Calu3 (cell line): ENCODE measurements at regions not wholly inside any gene's neighbourhood (a gene's known extent, or its start where the extent isn't known, plus 50 kb on each side); places are given as distances from the start of the nearest gene placed in this dataset.

Source experiments
- BruUV-seq: library from RNA; stranded (reverse); fragments of 400-500 nt; replicated peaks from 2 replicates; lab custom pipeline; 2021; lab: Mats Ljungman, UMichigan
- CTCF ChIA-PET: fragments of 300-600 bp; sonication (Branson Sonifier 250); formaldehyde crosslinking; loops from one replicate; lab custom pipeline; 2022; ENCODE audit warnings: antibody characterized with exemption; lab: Charles Lee
- DNase-seq: peaks from one replicate; pipeline ENCODE4 v3.0.0; 2022
- H3K27ac Mint-ChIP-seq: one replicate; pipeline ENCODE4 v1.8.0; 2022; ENCODE audit warnings: mixed read lengths; ENCODE audit not compliant: unreplicated experiment
- H3K27me3 Mint-ChIP-seq: one replicate; pipeline ENCODE4 v1.8.0; 2022; ENCODE audit warnings: mixed read lengths; ENCODE audit not compliant: unreplicated experiment
- H3K36me3 Mint-ChIP-seq: one replicate; pipeline ENCODE4 v1.8.0; 2022; ENCODE audit warnings: mild to moderate bottlenecking, moderate library complexity, mixed read lengths; ENCODE audit not compliant: insufficient read depth, unreplicated experiment
- H3K4me1 Mint-ChIP-seq: one replicate; pipeline ENCODE4 v1.8.0; 2022; ENCODE audit warnings: mild to moderate bottlenecking, low read depth, mixed read lengths; ENCODE audit not compliant: unreplicated experiment
- H3K4me3 Mint-ChIP-seq: one replicate; pipeline ENCODE4 v1.8.0; 2022; ENCODE audit warnings: mild to moderate bottlenecking, low read depth, moderate library complexity, mixed read lengths; ENCODE audit not compliant: unreplicated experiment
- H3K9me3 Mint-ChIP-seq: one replicate; pipeline ENCODE4 v1.8.0; 2022; ENCODE audit warnings: low read depth, mixed read lengths; ENCODE audit not compliant: unreplicated experiment
- intact Hi-C: fragments of 100-400 bp; cut with micrococcal nuclease; formaldehyde crosslinking; loops from one replicate; pipeline ENCODE4 v1.10.0; 2022; ENCODE audit not compliant: unreplicated experiment
- TF ChIP-seq, protein P1 (sequence below): fragments of 200-600 bp; IDR thresholded peaks from one replicate; pipeline ENCODE4 v1.8.0; 2022; ENCODE audit warnings: antibody characterized with exemption; ENCODE audit not compliant: unreplicated experiment

DNA sequence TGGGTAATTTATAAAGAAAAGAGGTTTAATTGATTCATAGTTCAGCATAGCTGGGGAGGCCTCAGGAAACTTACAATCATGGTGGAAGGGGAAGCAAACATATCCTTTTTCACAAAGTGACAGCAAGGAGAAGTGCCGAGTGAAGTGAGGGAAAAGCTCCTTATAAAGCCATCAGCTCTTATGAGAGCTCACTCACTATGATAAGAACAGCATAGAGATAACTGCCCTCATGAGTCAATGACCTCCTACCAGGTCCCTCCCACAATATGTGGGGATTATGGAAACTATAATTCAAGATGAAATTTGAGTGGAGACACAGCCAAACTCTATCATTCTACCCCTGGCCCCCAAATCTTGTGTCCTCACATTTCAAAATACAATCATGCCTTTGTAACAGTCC, 115.8 kb upstream of the LAMA2 start:
- intact Hi-C loops, result no loop called here
- Mint-ChIP-seq H3K4me3 (no peak overlapping the region), H3K36me3 (no peaks in the 10 kb centered on the region), H3K27me3 (peaks cover 29% of the 10 kb centered on the region), H3K4me1 (no peaks in the 10 kb centered on the region), H3K27ac (no peak overlapping the region), H3K9me3 (peaks cover 3% of the 10 kb centered on the region)
- CTCF ChIA-PET, result no interaction called here
- no TSS peak for BruUV-seq
- TF ChIP-seq, protein P1, sequence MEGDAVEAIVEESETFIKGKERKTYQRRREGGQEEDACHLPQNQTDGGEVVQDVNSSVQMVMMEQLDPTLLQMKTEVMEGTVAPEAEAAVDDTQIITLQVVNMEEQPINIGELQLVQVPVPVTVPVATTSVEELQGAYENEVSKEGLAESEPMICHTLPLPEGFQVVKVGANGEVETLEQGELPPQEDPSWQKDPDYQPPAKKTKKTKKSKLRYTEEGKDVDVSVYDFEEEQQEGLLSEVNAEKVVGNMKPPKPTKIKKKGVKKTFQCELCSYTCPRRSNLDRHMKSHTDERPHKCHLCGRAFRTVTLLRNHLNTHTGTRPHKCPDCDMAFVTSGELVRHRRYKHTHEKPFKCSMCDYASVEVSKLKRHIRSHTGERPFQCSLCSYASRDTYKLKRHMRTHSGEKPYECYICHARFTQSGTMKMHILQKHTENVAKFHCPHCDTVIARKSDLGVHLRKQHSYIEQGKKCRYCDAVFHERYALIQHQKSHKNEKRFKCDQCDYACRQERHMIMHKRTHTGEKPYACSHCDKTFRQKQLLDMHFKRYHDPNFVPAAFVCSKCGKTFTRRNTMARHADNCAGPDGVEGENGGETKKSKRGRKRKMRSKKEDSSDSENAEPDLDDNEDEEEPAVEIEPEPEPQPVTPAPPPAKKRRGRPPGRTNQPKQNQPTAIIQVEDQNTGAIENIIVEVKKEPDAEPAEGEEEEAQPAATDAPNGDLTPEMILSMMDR, result no peak
- no peak for DNase-seq

DNA sequence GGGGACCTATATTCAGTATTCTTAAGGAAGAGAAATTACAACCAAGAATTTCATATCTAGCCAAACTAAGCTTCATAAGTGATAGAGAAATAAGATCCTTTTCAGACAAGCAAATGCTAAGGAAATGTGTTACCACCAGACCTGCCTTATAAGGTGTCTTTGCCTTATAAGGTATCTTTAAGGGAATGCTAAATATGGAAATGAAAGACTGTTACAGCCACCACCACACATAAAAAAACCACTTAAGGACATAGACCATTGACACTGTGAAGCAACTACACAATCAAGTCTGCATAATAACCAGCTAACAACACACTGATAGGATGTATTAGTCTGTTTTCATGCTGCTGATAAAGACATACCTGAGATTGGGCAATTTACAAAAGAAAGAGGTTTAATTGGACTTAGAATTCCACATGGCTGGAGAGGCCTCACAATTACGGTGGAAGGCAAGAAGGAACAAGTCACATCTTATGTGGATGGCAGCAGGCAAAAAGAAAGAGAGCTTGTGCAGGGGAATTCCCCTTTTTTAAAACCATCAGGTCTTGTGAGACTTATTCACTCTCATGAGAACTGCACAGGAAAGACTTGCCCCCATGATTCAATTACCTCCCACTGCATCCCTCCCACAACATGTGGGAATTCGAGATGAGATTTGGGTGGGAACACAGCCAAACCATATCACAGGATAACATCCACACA, 119.2 kb upstream of the LAMA2 start:
- H3K4me3 Mint-ChIP-seq, result no peak overlapping the region
- peaks cover 3% of the 10 kb centered on the region for H3K9me3 Mint-ChIP-seq
- DNase-seq, result no peak
- BruUV-seq, result no TSS peak
- H3K4me1 Mint-ChIP-seq, result no peaks in the 10 kb centered on the region
- TF ChIP-seq, protein P1, result no peak
- H3K27ac Mint-ChIP-seq, result no peak overlapping the region
- intact Hi-C loops, result no loop called here
- CTCF ChIA-PET, result no interaction called here
- no peaks in the 10 kb centered on the region for H3K36me3 Mint-ChIP-seq
- H3K27me3 Mint-ChIP-seq, result peaks cover 29% of the 10 kb centered on the region

DNA sequence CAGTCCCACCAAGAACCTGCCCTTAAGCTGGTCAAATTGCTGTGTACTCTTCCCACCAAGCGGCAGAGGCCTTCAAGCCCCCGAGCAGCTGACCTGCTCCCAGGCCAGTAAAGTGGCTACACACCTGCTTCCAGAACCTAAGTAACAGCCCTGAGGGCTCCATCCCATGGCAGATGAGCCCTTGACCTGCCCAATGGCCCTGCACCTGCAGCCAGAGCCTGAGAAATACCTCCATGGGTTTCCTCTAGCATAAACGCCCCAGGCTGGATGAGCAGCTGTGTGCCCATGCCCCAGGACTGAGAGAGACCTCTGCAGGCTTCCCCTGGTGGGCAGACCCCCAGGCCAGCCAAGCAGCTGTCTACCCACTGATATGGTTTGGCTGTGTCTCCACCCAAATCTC, 123.0 kb upstream of the LAMA2 start:
- H3K27ac Mint-ChIP-seq, result no peak overlapping the region
- BruUV-seq, result no TSS peak
- no peaks in the 10 kb centered on the region for H3K9me3 Mint-ChIP-seq
- no peaks in the 10 kb centered on the region for H3K36me3 Mint-ChIP-seq
- no peaks in the 10 kb centered on the region for H3K4me1 Mint-ChIP-seq
- H3K27me3 Mint-ChIP-seq, result peaks cover 27% of the 10 kb centered on the region
- no peak overlapping the region for H3K4me3 Mint-ChIP-seq
- intact Hi-C loops, result no loop called here
- CTCF ChIA-PET, result no interaction called here
- DNase-seq, result no peak
- TF ChIP-seq, protein P1, result no peak

DNA sequence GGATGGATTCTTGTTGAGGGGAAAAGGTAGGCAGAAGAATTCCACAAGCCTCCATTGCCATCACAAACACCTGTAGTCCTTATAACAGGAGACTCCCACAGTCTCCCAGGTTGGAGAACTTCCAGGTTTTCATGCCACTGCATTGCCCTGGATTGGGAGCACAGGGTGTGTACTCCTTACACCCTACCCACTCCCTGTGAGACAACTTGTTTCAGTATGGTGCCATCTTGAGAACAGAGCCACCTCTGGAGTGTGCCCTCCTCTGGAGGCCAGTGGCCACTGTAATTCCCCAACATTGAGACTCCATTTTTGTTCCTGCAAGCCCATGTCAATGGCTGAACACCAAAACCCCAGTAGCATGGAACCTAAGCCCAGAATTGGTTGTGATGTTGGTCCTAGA, 123.5 kb upstream of the LAMA2 start:
- TF ChIP-seq, protein P1, result no peak
- peaks cover 22% of the 10 kb centered on the region for H3K27me3 Mint-ChIP-seq
- no peak overlapping the region for H3K4me3 Mint-ChIP-seq
- H3K27ac Mint-ChIP-seq, result no peak overlapping the region
- H3K36me3 Mint-ChIP-seq, result no peaks in the 10 kb centered on the region
- H3K9me3 Mint-ChIP-seq, result no peaks in the 10 kb centered on the region
- CTCF ChIA-PET, result no interaction called here
- DNase-seq, result no peak
- H3K4me1 Mint-ChIP-seq, result no peaks in the 10 kb centered on the region
- no TSS peak for BruUV-seq
- intact Hi-C loops, result no loop called here
